ENCODE measurements at regions not wholly inside any gene's neighbourhood (a gene's known extent, or its start where the extent isn't known, plus 50 kb on each side); places are given as distances from the start of the nearest gene placed in this dataset.
"Not testable (repeated sequence)": the region's sequence is repeated elsewhere in the genome, so short reads cannot be mapped to it uniquely, and the experiment has no call there.

GRCh38 chr4:159410076-159410777 is 307.3 kb downstream of the RAPGEF2 start:
- no peak overlapping the region for H3K4me2 ChIP-seq (ENCODE audit: low read depth, low read length, poor library complexity, severe bottlenecking)
- no peaks in the 10 kb centered on the region for H4K20me1 ChIP-seq (ENCODE audit: insufficient read depth, low read depth, low read length)
- no peak overlapping the region for H3K27ac ChIP-seq (ENCODE audit: low read length)
- H3K4me3 ChIP-seq (ENCODE audit: low read length), result no peak overlapping the region
- H3K36me3 ChIP-seq (ENCODE audit: insufficient read depth, low read length), result no peaks in the 10 kb centered on the region
- H3K9ac ChIP-seq (ENCODE audit: low read length), result no peak overlapping the region
- no peak overlapping the region for H2AFZ ChIP-seq (ENCODE audit: low read length)
- no peaks in the 10 kb centered on the region for H3K4me1 ChIP-seq (ENCODE audit: low read length)
- H3K9me2 ChIP-seq (replicated peaks; ENCODE audit: insufficient read depth, low read length), result peaks cover 9% of the 10 kb centered on the region; the same call in 1 of the 2 replicates
- H3K79me2 ChIP-seq (ENCODE audit: low read length), result no peaks in the 10 kb centered on the region
- no peak for DNase-seq
- no peaks in the 10 kb centered on the region for H3K9me3 ChIP-seq (ENCODE audit: low read length)
- H3K27me3 ChIP-seq (ENCODE audit: low read length), result 0 out of 2 replicates have a peak, but pooled peaks cover 3% of the 10 kb centered on the region

DNA sequence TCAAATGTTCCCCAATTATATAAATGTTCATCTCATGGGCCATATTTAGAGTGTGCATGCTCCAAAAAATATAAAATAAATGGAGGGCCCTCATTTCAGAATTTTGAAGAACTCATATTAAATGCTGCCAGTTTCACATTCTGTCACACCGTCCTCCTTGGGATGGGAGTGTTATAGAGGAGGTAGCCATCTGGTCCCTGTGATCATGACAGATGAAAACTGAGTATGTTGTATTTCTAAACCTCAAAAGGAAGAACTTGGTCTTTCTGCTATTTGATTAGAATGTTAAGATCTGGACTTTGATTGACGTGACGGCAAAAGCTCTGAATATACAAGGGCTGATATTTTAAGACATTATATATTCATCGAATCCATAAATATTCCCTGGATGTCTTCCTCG is 308.0 kb downstream of the RAPGEF2 start:
- DNase-seq, result no peak
- no peaks in the 10 kb centered on the region for H3K9me3 ChIP-seq (ENCODE audit: low read length)

GRCh38 chr4:159413306-159413943 is 310.5 kb downstream of the RAPGEF2 start:
- Histone ChIP-seq H3K9me2 (replicated peaks; ENCODE audit: insufficient read depth, low read length) (0 out of 2 replicates have a peak, but pooled peaks cover 3% of the 10 kb centered on the region), H3K4me1 (ENCODE audit: low read length) (no peaks in the 10 kb centered on the region), H3K27ac (ENCODE audit: low read length) (no peak overlapping the region), H3K79me2 (ENCODE audit: low read length) (no peaks in the 10 kb centered on the region), H4K20me1 (ENCODE audit: insufficient read depth, low read depth, low read length) (no peaks in the 10 kb centered on the region), H3K4me2 (ENCODE audit: low read depth, low read length, poor library complexity, severe bottlenecking) (no peak overlapping the region), H3K9ac (ENCODE audit: low read length) (no peak overlapping the region), H2AFZ (ENCODE audit: low read length) (no peak overlapping the region), H3K27me3 (ENCODE audit: low read length) (no peaks in the 10 kb centered on the region), H3K36me3 (ENCODE audit: insufficient read depth, low read length) (no peaks in the 10 kb centered on the region), H3K9me3 (ENCODE audit: low read length) (no peaks in the 10 kb centered on the region), H3K4me3 (ENCODE audit: low read length) (no peak overlapping the region)
- DNase-seq, result no peak

More for the DNA sequence above, 308.0 kb downstream of the RAPGEF2 start:
- no peaks in the 10 kb centered on the region for H3K4me1 ChIP-seq (ENCODE audit: low read length)
- no peaks in the 10 kb centered on the region for H4K20me1 ChIP-seq (ENCODE audit: insufficient read depth, low read depth, low read length)
- no peaks in the 10 kb centered on the region for H3K36me3 ChIP-seq (ENCODE audit: insufficient read depth, low read length)
- H3K9me2 ChIP-seq (replicated peaks; ENCODE audit: insufficient read depth, low read length), result peaks cover 9% of the 10 kb centered on the region; the same call in 1 of the 2 replicates
- H3K27ac ChIP-seq (ENCODE audit: low read length), result no peak overlapping the region
- no peak overlapping the region for H2AFZ ChIP-seq (ENCODE audit: low read length)
- no peak overlapping the region for H3K4me3 ChIP-seq (ENCODE audit: low read length)
- 0 out of 2 replicates have a peak, but pooled peaks cover under 1% of the 10 kb centered on the region for H3K27me3 ChIP-seq (ENCODE audit: low read length)
- no peaks in the 10 kb centered on the region for H3K79me2 ChIP-seq (ENCODE audit: low read length)
- H3K9ac ChIP-seq (ENCODE audit: low read length), result no peak overlapping the region
- no peak overlapping the region for H3K4me2 ChIP-seq (ENCODE audit: low read depth, low read length, poor library complexity, severe bottlenecking)

- H3K4me2 ChIP-seq (ENCODE audit: low read depth, low read length, poor library complexity, severe bottlenecking), result no peak overlapping the region
- H3K9me2 ChIP-seq (replicated peaks; ENCODE audit: insufficient read depth, low read length), result 0 out of 2 replicates have a peak, but pooled peaks cover 3% of the 10 kb centered on the region
- no peak overlapping the region for H3K9ac ChIP-seq (ENCODE audit: low read length)
- H3K9me3 ChIP-seq (ENCODE audit: low read length), result no peaks in the 10 kb centered on the region
- H3K79me2 ChIP-seq (ENCODE audit: low read length), result no peaks in the 10 kb centered on the region
- no peaks in the 10 kb centered on the region for H4K20me1 ChIP-seq (ENCODE audit: insufficient read depth, low read depth, low read length)
- no peak for DNase-seq
- no peaks in the 10 kb centered on the region for H3K4me1 ChIP-seq (ENCODE audit: low read length)
- no peak overlapping the region for H2AFZ ChIP-seq (ENCODE audit: low read length)
- H3K36me3 ChIP-seq (ENCODE audit: insufficient read depth, low read length), result no peaks in the 10 kb centered on the region
- no peak overlapping the region for H3K27ac ChIP-seq (ENCODE audit: low read length)
- no peaks in the 10 kb centered on the region for H3K27me3 ChIP-seq (ENCODE audit: low read length)
- no peak overlapping the region for H3K4me3 ChIP-seq (ENCODE audit: low read length)
Measured at GRCh38 chr4:159414305-159414704, 311.4 kb downstream of the RAPGEF2 start.

GRCh38 chr4:159416073-159416472 is 313.2 kb downstream of the RAPGEF2 start:
- Histone ChIP-seq H4K20me1 (ENCODE audit: insufficient read depth, low read depth, low read length) (no peaks in the 10 kb centered on the region), H3K4me2 (ENCODE audit: low read depth, low read length, poor library complexity, severe bottlenecking) (no peak overlapping the region)

DNA sequence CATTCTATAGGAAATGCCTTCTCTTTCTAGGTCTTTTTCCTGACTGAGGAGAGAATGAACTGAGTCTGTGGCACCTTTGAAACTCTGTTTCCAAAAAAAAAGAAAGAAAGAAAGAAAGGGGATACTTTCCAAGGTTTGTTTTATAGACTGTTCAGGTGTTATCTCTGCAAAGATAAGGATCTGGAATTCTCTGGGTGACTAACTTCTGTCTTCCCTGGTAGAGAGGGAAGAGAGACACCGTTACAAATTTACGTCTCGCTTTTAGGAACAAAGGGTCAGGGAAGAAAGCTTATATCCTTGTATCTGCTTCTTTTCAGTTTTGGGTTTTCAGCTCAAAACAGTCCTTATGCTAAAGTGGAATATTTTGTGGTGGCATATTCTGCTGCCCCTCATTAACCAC is 314.1 kb downstream of the RAPGEF2 start:
- Histone ChIP-seq H3K9ac (ENCODE audit: low read length) (no peak overlapping the region), H3K27me3 (ENCODE audit: low read length) (no peaks in the 10 kb centered on the region), H3K27ac (ENCODE audit: low read length) (no peak overlapping the region), H4K20me1 (ENCODE audit: insufficient read depth, low read depth, low read length) (no peaks in the 10 kb centered on the region), H3K9me2 (replicated peaks; ENCODE audit: insufficient read depth, low read length) (no peaks in the 10 kb centered on the region), H2AFZ (ENCODE audit: low read length) (no peak overlapping the region), H3K9me3 (ENCODE audit: low read length) (no peaks in the 10 kb centered on the region), H3K4me1 (ENCODE audit: low read length) (no peaks in the 10 kb centered on the region), H3K79me2 (ENCODE audit: low read length) (no peaks in the 10 kb centered on the region), H3K4me3 (ENCODE audit: low read length) (no peak overlapping the region), H3K36me3 (ENCODE audit: insufficient read depth, low read length) (no peaks in the 10 kb centered on the region), H3K4me2 (ENCODE audit: low read depth, low read length, poor library complexity, severe bottlenecking) (no peak overlapping the region)
- DNase-seq, result no peak

More at GRCh38 chr4:159416073-159416472, 313.2 kb downstream of the RAPGEF2 start:
- Histone ChIP-seq H3K4me3 (ENCODE audit: low read length) (no peak overlapping the region), H3K9me3 (ENCODE audit: low read length) (no peaks in the 10 kb centered on the region), H3K4me1 (ENCODE audit: low read length) (no peaks in the 10 kb centered on the region), H3K9ac (ENCODE audit: low read length) (no peak overlapping the region), H2AFZ (ENCODE audit: low read length) (no peak overlapping the region), H3K36me3 (ENCODE audit: insufficient read depth, low read length) (no peaks in the 10 kb centered on the region), H3K79me2 (ENCODE audit: low read length) (no peaks in the 10 kb centered on the region), H3K27me3 (ENCODE audit: low read length) (no peaks in the 10 kb centered on the region), H3K27ac (ENCODE audit: low read length) (no peak overlapping the region), H3K9me2 (replicated peaks; ENCODE audit: insufficient read depth, low read length) (0 out of 2 replicates have a peak, but pooled peaks cover 2% of the 10 kb centered on the region)
- no peak for DNase-seq

- Histone ChIP-seq H3K27me3 (ENCODE audit: low read length) (no peaks in the 10 kb centered on the region), H3K9me3 (ENCODE audit: low read length) (no peaks in the 10 kb centered on the region), H2AFZ (ENCODE audit: low read length) (no peak overlapping the region), H3K4me2 (ENCODE audit: low read depth, low read length, poor library complexity, severe bottlenecking) (no peak overlapping the region), H3K9me2 (replicated peaks; ENCODE audit: insufficient read depth, low read length) (no peaks in the 10 kb centered on the region), H3K4me3 (ENCODE audit: low read length) (no peak overlapping the region), H3K4me1 (ENCODE audit: low read length) (no peaks in the 10 kb centered on the region), H3K36me3 (ENCODE audit: insufficient read depth, low read length) (no peaks in the 10 kb centered on the region), H3K79me2 (ENCODE audit: low read length) (no peaks in the 10 kb centered on the region), H3K9ac (ENCODE audit: low read length) (no peak overlapping the region), H3K27ac (ENCODE audit: low read length) (no peak overlapping the region), H4K20me1 (ENCODE audit: insufficient read depth, low read depth, low read length) (no peaks in the 10 kb centered on the region)
- DNase-seq, result no peak
Measured at GRCh38 chr4:159420162-159421057, 317.5 kb downstream of the RAPGEF2 start.

DNA sequence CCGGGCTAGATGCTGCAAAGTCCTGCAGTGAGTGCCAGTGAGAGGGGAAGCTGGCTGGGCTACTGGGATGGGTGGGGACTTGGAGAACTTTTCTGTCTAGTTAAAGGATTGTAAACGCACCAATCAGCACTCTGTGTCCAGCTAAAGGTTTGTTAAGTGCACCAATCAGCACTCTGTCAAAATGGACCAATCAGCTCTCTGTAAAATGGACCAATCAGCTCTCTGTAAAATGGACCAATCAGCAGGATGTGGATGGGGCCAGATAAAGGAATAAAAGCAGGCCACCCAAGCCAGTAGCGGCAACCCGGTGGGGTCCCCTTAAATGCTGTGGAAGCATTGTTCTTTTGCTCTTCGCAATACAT is 318.2 kb downstream of the RAPGEF2 start:
- H4K20me1 ChIP-seq (ENCODE audit: insufficient read depth, low read depth, low read length); DNase-seq; H3K9me3 ChIP-seq (ENCODE audit: low read length); H3K9me2 ChIP-seq (replicated peaks; ENCODE audit: insufficient read depth, low read length); H2AFZ ChIP-seq (ENCODE audit: low read length); H3K4me1 ChIP-seq (ENCODE audit: low read length); H3K4me3 ChIP-seq (ENCODE audit: low read length); H3K79me2 ChIP-seq (ENCODE audit: low read length); H3K27me3 ChIP-seq (ENCODE audit: low read length); H3K27ac ChIP-seq (ENCODE audit: low read length); H3K36me3 ChIP-seq (ENCODE audit: insufficient read depth, low read length); H3K4me2 ChIP-seq (ENCODE audit: low read depth, low read length, poor library complexity, severe bottlenecking); H3K9ac ChIP-seq (ENCODE audit: low read length): not testable (repeated sequence)

Data from Karpas-422 (cell line).